Glomerular visceral epithelial cell (primary cell): ENCODE measurements at regions not wholly inside any gene's neighbourhood (a gene's known extent, or its start where the extent isn't known, plus 50 kb on each side); places are given as distances from the start of the nearest gene placed in this dataset.
"Not testable (repeated sequence)": the region's sequence is repeated elsewhere in the genome, so short reads cannot be mapped to it uniquely, and the experiment has no call there.

ENCODE experiments used
- DNase-seq: peaks from one replicate; pipeline ENCODE4 v3.0.0-alpha.2; 2016; ENCODE audit errors: extremely low spot score

GRCh38 chr1:111063595-111063994 is 76.3 kb downstream of the DRAM2 start:
- no peak for DNase-seq

GRCh38 chr1:111062624-111063023 is 77.3 kb downstream of the DRAM2 start:
- no peak for DNase-seq

- DNase-seq: no peak
Measured at GRCh38 chr1:111062081-111062480, 77.8 kb downstream of the DRAM2 start.

GRCh38 chr1:111054656-111055055 is 85.2 kb downstream of the DRAM2 start:
- DNase-seq: no peak

DNA sequence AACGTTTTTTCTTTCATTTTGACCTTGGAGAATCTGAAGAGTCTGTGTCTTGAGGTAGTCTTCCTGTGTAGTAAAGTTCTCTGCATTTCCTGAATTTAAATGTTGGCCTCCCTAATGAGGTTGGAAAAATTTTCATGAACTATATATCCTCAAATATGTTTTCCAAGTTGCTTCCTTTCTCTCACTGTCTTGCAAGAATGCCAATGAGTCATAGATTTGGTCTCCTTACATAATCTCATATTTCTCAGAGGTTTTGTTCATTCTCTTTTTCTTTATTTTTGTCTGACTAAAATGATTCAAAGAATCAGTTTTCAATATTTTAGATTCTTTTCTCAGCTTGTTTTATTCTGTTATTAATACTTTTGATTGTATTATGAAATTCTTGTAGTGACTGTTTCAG is 87.6 kb downstream of the DRAM2 start:
- DNase-seq: no peak

GRCh38 chr1:111048253-111048652 is 84.5 kb upstream of the LRIF1 start:
- not testable (repeated sequence) for DNase-seq

GRCh38 chr1:111045033-111045722 is 81.5 kb upstream of the LRIF1 start:
- no peak for DNase-seq

DNA sequence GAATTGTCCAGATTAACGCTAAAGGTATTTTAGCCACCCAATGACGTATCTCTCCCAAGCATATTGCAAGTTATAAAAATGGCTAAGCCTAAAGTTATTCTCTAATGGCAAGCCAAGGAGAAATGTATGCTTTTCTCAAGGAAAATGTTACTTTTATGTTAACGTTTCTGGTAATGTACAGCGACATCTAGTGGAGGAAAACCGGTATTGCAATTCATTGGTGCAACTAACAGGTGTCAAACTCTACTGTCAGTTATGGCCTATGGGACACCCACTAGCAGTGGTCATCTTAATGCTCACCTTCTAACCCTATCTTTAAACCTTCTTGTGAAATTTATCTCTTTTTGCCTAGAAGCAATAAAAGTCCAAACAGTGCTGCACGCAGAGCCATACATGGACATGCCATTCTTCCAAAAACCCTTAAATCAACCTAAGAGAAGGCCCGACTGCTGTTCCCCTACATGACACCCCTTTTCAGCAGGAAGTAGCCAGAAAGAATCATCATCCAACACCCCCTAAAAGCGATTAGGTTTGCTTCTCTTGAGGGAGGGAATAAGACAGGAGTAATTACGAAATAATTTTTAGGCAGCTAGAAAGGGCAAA is 68.7 kb upstream of the LRIF1 start:
- DNase-seq: peak; percentile 44

DNA sequence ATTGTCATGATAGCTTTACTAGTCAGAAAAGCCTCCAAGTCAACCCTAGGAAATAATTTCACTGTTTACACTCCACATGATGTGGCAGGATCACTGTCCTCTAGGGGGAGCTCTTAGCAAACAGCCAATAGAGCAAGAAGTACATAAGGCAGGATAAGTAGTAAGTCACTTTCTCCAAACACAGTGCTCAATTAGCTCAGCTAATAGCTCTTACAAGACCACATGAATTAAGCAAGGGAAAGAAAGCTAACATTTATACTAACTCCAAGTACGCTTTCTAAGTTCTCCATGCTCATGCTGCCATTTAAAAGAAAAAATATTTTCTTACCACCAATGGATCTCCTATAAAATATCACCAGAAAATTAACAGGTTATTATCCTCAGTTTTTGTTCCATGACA is 66.9 kb upstream of the LRIF1 start:
- DNase-seq: peak; percentile 54

- DNase-seq: no peak
Measured at GRCh38 chr1:111025109-111025508, 61.4 kb upstream of the LRIF1 start.

GRCh38 chr1:111015222-111015621 is 51.5 kb upstream of the LRIF1 start:
- no peak for DNase-seq
